ENCODE measurements at regions not wholly inside any gene's neighbourhood (a gene's known extent, or its start where the extent isn't known, plus 50 kb on each side); places are given as distances from the start of the nearest gene placed in this dataset.

- CTCF ChIA-PET, result no interaction called here
- TF ChIP-seq CTBP1 (IDR thresholded peaks at IDR 0.05; ENCODE audit: borderline replicate concordance), result no peak
- POLR2A ChIA-PET, result no interaction called here
- no peak for DNase-seq (ENCODE audit: extremely low spot score)
Measured at GRCh38 chr4:129901205-129901604, 805.3 kb downstream of the C4orf33 start.

GRCh38 chr4:129903861-129904260 is 807.9 kb downstream of the C4orf33 start:
- CTCF ChIA-PET, result no interaction called here
- POLR2A ChIA-PET, result no interaction called here
- no peak for DNase-seq (ENCODE audit: extremely low spot score)
- TF ChIP-seq FOXA1 (IDR thresholded peaks at IDR 0.05) (no peak), NFRKB (IDR thresholded peaks at IDR 0.05) (no peak), CTBP1 (IDR thresholded peaks at IDR 0.05; ENCODE audit: borderline replicate concordance) (no peak), FOXK2 (IDR thresholded peaks at IDR 0.05) (no peak), L3MBTL2 (conservative IDR thresholded peaks at IDR 0.05) (no peak), LEF1 (IDR thresholded peaks at IDR 0.05; ENCODE audit: borderline replicate concordance) (no peak), HDGF (IDR thresholded peaks at IDR 0.05; ENCODE audit: borderline replicate concordance) (no peak), ZNF384 (IDR thresholded peaks at IDR 0.05) (no peak), SUZ12 (IDR thresholded peaks at IDR 0.05) (no peak), FOXM1 (IDR thresholded peaks at IDR 0.05; ENCODE audit: borderline replicate concordance) (no peak), SP1 (IDR thresholded peaks at IDR 0.05) (no peak), PKNOX1 (IDR thresholded peaks at IDR 0.05) (no peak), ELF4 (IDR thresholded peaks at IDR 0.05) (no peak), ARNT (IDR thresholded peaks at IDR 0.05) (no peak)

- no peak for DNase-seq (ENCODE audit: extremely low spot score)
- no peak for TF ChIP-seq ELF4 (IDR thresholded peaks at IDR 0.05)
- no peak for TF ChIP-seq CTBP1 (IDR thresholded peaks at IDR 0.05; ENCODE audit: borderline replicate concordance)
- no peak for TF ChIP-seq SP1 (IDR thresholded peaks at IDR 0.05)
- TF ChIP-seq BHLHE40 (IDR thresholded peaks at IDR 0.05; ENCODE audit: borderline replicate concordance), result no peak
- TF ChIP-seq LEF1 (IDR thresholded peaks at IDR 0.05; ENCODE audit: borderline replicate concordance), result no peak
- no peak for TF ChIP-seq SUZ12 (IDR thresholded peaks at IDR 0.05)
- TF ChIP-seq FOXM1 (IDR thresholded peaks at IDR 0.05; ENCODE audit: borderline replicate concordance), result no peak
- TF ChIP-seq HDGF (IDR thresholded peaks at IDR 0.05; ENCODE audit: borderline replicate concordance), result no peak
- no peak for TF ChIP-seq NFRKB (IDR thresholded peaks at IDR 0.05)
- no peak for TF ChIP-seq TARDBP (IDR thresholded peaks at IDR 0.05)
- no peak for TF ChIP-seq FOXK2 (IDR thresholded peaks at IDR 0.05)
- no peak for TF ChIP-seq L3MBTL2 (conservative IDR thresholded peaks at IDR 0.05)
- ChIA-PET CTCF (no interaction called here), POLR2A (no interaction called here)
Measured at GRCh38 chr4:129905256-129905655, 809.3 kb downstream of the C4orf33 start.

GRCh38 chr4:129908117-129908516 is 812.2 kb downstream of the C4orf33 start:
- POLR2A ChIA-PET, result no interaction called here

GRCh38 chr4:129916991-129917390 is 821.0 kb downstream of the C4orf33 start:
- CTCF ChIA-PET, result no interaction called here
- TF ChIP-seq FOXK2 (IDR thresholded peaks at IDR 0.05), result no peak
- no peak for TF ChIP-seq PKNOX1 (IDR thresholded peaks at IDR 0.05)
- TF ChIP-seq FOXM1 (IDR thresholded peaks at IDR 0.05; ENCODE audit: borderline replicate concordance), result no peak
- TF ChIP-seq SUZ12 (IDR thresholded peaks at IDR 0.05), result no peak
- TF ChIP-seq ZNF384 (IDR thresholded peaks at IDR 0.05), result no peak
- no peak for TF ChIP-seq FOXA1 (IDR thresholded peaks at IDR 0.05)
- no peak for TF ChIP-seq ELF4 (IDR thresholded peaks at IDR 0.05)
- TF ChIP-seq SP1 (IDR thresholded peaks at IDR 0.05), result no peak
- no peak for TF ChIP-seq TARDBP (IDR thresholded peaks at IDR 0.05)
- no peak for TF ChIP-seq LEF1 (IDR thresholded peaks at IDR 0.05; ENCODE audit: borderline replicate concordance)
- no peak for TF ChIP-seq CTBP1 (IDR thresholded peaks at IDR 0.05; ENCODE audit: borderline replicate concordance)
- TF ChIP-seq L3MBTL2 (conservative IDR thresholded peaks at IDR 0.05), result no peak
- TF ChIP-seq BHLHE40 (IDR thresholded peaks at IDR 0.05; ENCODE audit: borderline replicate concordance), result no peak
- no peak for TF ChIP-seq ARNT (IDR thresholded peaks at IDR 0.05)
- no peak for TF ChIP-seq NFRKB (IDR thresholded peaks at IDR 0.05)
- no peak for DNase-seq (ENCODE audit: extremely low spot score)
- POLR2A ChIA-PET, result no interaction called here

More at GRCh38 chr4:129908117-129908516, 812.2 kb downstream of the C4orf33 start:
- DNase-seq (ENCODE audit: extremely low spot score), result no peak
- TF ChIP-seq SP1 (IDR thresholded peaks at IDR 0.05), result no peak
- no peak for TF ChIP-seq FOXA1 (IDR thresholded peaks at IDR 0.05)
- no peak for TF ChIP-seq FOXM1 (IDR thresholded peaks at IDR 0.05; ENCODE audit: borderline replicate concordance)
- TF ChIP-seq SUZ12 (IDR thresholded peaks at IDR 0.05), result no peak
- no peak for TF ChIP-seq NFRKB (IDR thresholded peaks at IDR 0.05)
- no peak for TF ChIP-seq ELF4 (IDR thresholded peaks at IDR 0.05)
- no peak for TF ChIP-seq HDGF (IDR thresholded peaks at IDR 0.05; ENCODE audit: borderline replicate concordance)
- no peak for TF ChIP-seq CTBP1 (IDR thresholded peaks at IDR 0.05; ENCODE audit: borderline replicate concordance)
- no peak for TF ChIP-seq L3MBTL2 (conservative IDR thresholded peaks at IDR 0.05)
- TF ChIP-seq PKNOX1 (IDR thresholded peaks at IDR 0.05), result no peak
- TF ChIP-seq FOXK2 (IDR thresholded peaks at IDR 0.05), result no peak
- no peak for TF ChIP-seq TARDBP (IDR thresholded peaks at IDR 0.05)
- no peak for TF ChIP-seq BHLHE40 (IDR thresholded peaks at IDR 0.05; ENCODE audit: borderline replicate concordance)
- TF ChIP-seq ZNF384 (IDR thresholded peaks at IDR 0.05), result no peak
- TF ChIP-seq LEF1 (IDR thresholded peaks at IDR 0.05; ENCODE audit: borderline replicate concordance), result no peak
- TF ChIP-seq ARNT (IDR thresholded peaks at IDR 0.05), result no peak
- CTCF ChIA-PET, result no interaction called here

GRCh38 chr4:129917651-129918050 is 821.7 kb downstream of the C4orf33 start:
- ChIA-PET CTCF (no interaction called here), POLR2A (no interaction called here)
- DNase-seq (ENCODE audit: extremely low spot score), result no peak
- TF ChIP-seq L3MBTL2 (conservative IDR thresholded peaks at IDR 0.05), result no peak
- TF ChIP-seq PKNOX1 (IDR thresholded peaks at IDR 0.05), result no peak

Measured in HEK293T (cell line).